Endodermal cell (in vitro differentiated cells): ENCODE measurements at regions not wholly inside any gene's neighbourhood (a gene's known extent, or its start where the extent isn't known, plus 50 kb on each side); places are given as distances from the start of the nearest gene placed in this dataset.

ENCODE experiments used
- DNase-seq: peaks from one replicate; pipeline ENCODE4 v3.0.0-alpha.2; 2017
- H3K27ac ChIP-seq: 2 replicates; pipeline ENCODE4 v1.5.1; 2013; ENCODE audit warnings: mild to moderate bottlenecking, low read depth, low read length, moderate library complexity
- H3K27me3 ChIP-seq: 2 replicates; pipeline ENCODE4 v1.6.1; 2013; ENCODE audit warnings: mild to moderate bottlenecking, low read length, moderate library complexity; ENCODE audit not compliant: insufficient read depth, control insufficient read depth, poor library complexity, severe bottlenecking
- H3K36me3 ChIP-seq: 2 replicates; pipeline ENCODE4 v1.7.0; 2013; ENCODE audit warnings: mild to moderate bottlenecking, low read length, moderate library complexity; ENCODE audit not compliant: control insufficient read depth, insufficient read depth
- H3K4me1 ChIP-seq: one replicate; pipeline ENCODE4 v1.7.0; 2013; ENCODE audit warnings: low read length; ENCODE audit not compliant: control insufficient read depth, insufficient read depth
- H3K4me3 ChIP-seq: 2 replicates; pipeline ENCODE4 v1.5.1; 2013; ENCODE audit warnings: mild to moderate bottlenecking, low read length, moderate library complexity
- H3K9ac ChIP-seq: 2 replicates; pipeline ENCODE4 v1.6.1; 2013; ENCODE audit warnings: mild to moderate bottlenecking, low read length, moderate library complexity; ENCODE audit not compliant: poor library complexity, severe bottlenecking; ENCODE audit errors: extremely low read depth
- H3K9me3 ChIP-seq: 2 replicates; pipeline ENCODE4 v1.6.1; 2013; ENCODE audit warnings: mild to moderate bottlenecking, low read length, moderate library complexity; ENCODE audit not compliant: control insufficient read depth
- H3K27ac Mint-ChIP-seq: 2 replicates; pipeline ENCODE4 v1.8.0; 2020; ENCODE audit warnings: mixed read lengths
- H3K27me3 Mint-ChIP-seq: 2 replicates; pipeline ENCODE4 v1.8.0; 2021; ENCODE audit warnings: mild to moderate bottlenecking, mixed read lengths; ENCODE audit not compliant: insufficient read depth
- H3K36me3 Mint-ChIP-seq: 2 replicates; pipeline ENCODE4 v1.8.0; 2020; ENCODE audit warnings: low read depth, mixed read lengths
- H3K4me1 Mint-ChIP-seq: 2 replicates; pipeline ENCODE4 v1.8.0; 2020; ENCODE audit warnings: mixed read lengths
- H3K4me3 Mint-ChIP-seq: 2 replicates; pipeline ENCODE4 v1.8.0; 2020; ENCODE audit warnings: mild to moderate bottlenecking, moderate library complexity, mixed read lengths
- H3K9me3 Mint-ChIP-seq: 2 replicates; pipeline ENCODE4 v1.8.0; 2020; ENCODE audit warnings: mild to moderate bottlenecking, mixed read lengths
- CTCF ChIP-seq: fragments of 200-600 bp; sonication (generic); conservative IDR thresholded peaks from 2 replicates; pipeline ENCODE4 v1.5.0; 2021; ENCODE audit warnings: antibody characterized with exemption, mild to moderate bottlenecking
- WGBS, 2 experiments: methylation state at CpG; one replicate each; pipeline versions ENCODE4 v1.1.5 to v1.1.7; 2013; ENCODE audit warnings: missing lambda C conversion rate in 2 of 2, mixed read lengths in 1 of 2; ENCODE audit not compliant: insufficient coverage in 1 of 2, insufficient read length in 1 of 2; 5-methylcytosine and 5-hydroxymethylcytosine counted together

GRCh38 chr15:97071668-97072067, 741.2 kb downstream of the NR2F2 start:
- Histone ChIP-seq H3K9ac (no peak overlapping the region), H3K27me3 (peaks cover 23% of the 10 kb centered on the region), H3K4me1 (no peaks in the 10 kb centered on the region), H3K9me3 (peaks cover 7% of the 10 kb centered on the region), H3K27ac (no peak overlapping the region), H3K36me3 (no peaks in the 10 kb centered on the region), H3K4me3 (no peak overlapping the region)
- TF ChIP-seq CTCF, result no peak
- Mint-ChIP-seq H3K9me3 (peaks cover 4% of the 10 kb centered on the region), H3K4me3 (no peak overlapping the region), H3K27ac (no peak overlapping the region), H3K4me1 (peaks cover 7% of the 10 kb centered on the region), H3K36me3 (no peaks in the 10 kb centered on the region), H3K27me3 (peaks cover 6% of the 10 kb centered on the region)
- 79 to 95% methylated on average over 4 of the region's 4 CpGs for WGBS, 2 experiments
- no peak for DNase-seq

- Mint-ChIP-seq H3K4me3 (no peak overlapping the region), H3K36me3 (no peaks in the 10 kb centered on the region), H3K4me1 (peaks cover 7% of the 10 kb centered on the region), H3K27me3 (peaks cover 6% of the 10 kb centered on the region), H3K9me3 (peaks cover 4% of the 10 kb centered on the region), H3K27ac (peak overlapping the region; percentile 80)
- H3K9ac ChIP-seq, result no peak overlapping the region
- peaks cover 23% of the 10 kb centered on the region for H3K27me3 ChIP-seq
- no peak for TF ChIP-seq CTCF
- peaks cover 7% of the 10 kb centered on the region for H3K9me3 ChIP-seq
- H3K4me3 ChIP-seq, result no peak overlapping the region
- H3K36me3 ChIP-seq, result no peaks in the 10 kb centered on the region
- no peak for DNase-seq
- H3K4me1 ChIP-seq, result no peaks in the 10 kb centered on the region
- peak overlapping the region; percentile 16 for H3K27ac ChIP-seq
- WGBS, 2 experiments, result 67 to 77% methylated on average over 6 to 9 of the region's 9 CpGs
Measured at GRCh38 chr15:97072545-97072944, 742.0 kb downstream of the NR2F2 start.

GRCh38 chr15:97076011-97076410, 745.5 kb downstream of the NR2F2 start:
- no peaks in the 10 kb centered on the region for H3K36me3 Mint-ChIP-seq

More at GRCh38 chr15:97076011-97076410, 745.5 kb downstream of the NR2F2 start:
- 85 to 89% methylated on average over 5 of the region's 5 CpGs for WGBS, 2 experiments
- H3K9me3 ChIP-seq, result peaks cover 7% of the 10 kb centered on the region
- H3K36me3 ChIP-seq, result no peaks in the 10 kb centered on the region
- Mint-ChIP-seq H3K27ac (no peak overlapping the region), H3K27me3 (peaks cover 6% of the 10 kb centered on the region), H3K9me3 (peaks cover 4% of the 10 kb centered on the region), H3K4me1 (peaks cover 7% of the 10 kb centered on the region), H3K4me3 (no peak overlapping the region)
- H3K9ac ChIP-seq, result no peak overlapping the region
- TF ChIP-seq CTCF, result no peak
- H3K27me3 ChIP-seq, result peaks cover 23% of the 10 kb centered on the region
- H3K27ac ChIP-seq, result no peak overlapping the region
- no peak overlapping the region for H3K4me3 ChIP-seq
- no peaks in the 10 kb centered on the region for H3K4me1 ChIP-seq
- no peak for DNase-seq
